SW 1271 (cell line): ENCODE measurements at regions not wholly inside any gene's neighbourhood (a gene's known extent, or its start where the extent isn't known, plus 50 kb on each side); places are given as distances from the start of the nearest gene placed in this dataset.
"Not testable (repeated sequence)": the region's sequence is repeated elsewhere in the genome, so short reads cannot be mapped to it uniquely, and the experiment has no call there.

Source experiments
- DNase-seq, 2 experiments: peaks; one replicate each; lab custom pipeline; 2025; lab: John Stamatoyannopoulos, UW

DNA sequence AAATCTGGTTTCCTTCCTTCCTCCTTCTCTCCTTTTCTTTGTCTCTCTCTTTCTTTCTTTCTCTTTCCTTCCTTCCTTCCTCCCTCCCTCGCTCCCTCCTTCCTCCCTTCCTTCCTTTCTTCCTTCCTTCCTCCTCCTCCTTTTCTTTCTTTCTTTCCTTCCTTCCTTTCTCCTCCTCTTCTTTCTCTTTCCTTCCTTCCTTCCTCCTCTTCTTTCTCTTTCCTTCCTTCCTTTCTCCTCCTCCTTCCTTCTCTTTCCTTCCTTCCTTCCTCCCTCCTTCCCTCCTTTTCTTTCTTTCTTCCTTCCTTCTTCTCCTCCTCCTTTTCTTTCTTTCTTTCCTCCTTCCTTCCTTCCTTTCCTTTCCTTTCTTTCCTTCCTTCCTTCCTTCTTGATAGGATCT, 61.2 kb downstream of the VIP start:
- no peak for DNase-seq

DNA sequence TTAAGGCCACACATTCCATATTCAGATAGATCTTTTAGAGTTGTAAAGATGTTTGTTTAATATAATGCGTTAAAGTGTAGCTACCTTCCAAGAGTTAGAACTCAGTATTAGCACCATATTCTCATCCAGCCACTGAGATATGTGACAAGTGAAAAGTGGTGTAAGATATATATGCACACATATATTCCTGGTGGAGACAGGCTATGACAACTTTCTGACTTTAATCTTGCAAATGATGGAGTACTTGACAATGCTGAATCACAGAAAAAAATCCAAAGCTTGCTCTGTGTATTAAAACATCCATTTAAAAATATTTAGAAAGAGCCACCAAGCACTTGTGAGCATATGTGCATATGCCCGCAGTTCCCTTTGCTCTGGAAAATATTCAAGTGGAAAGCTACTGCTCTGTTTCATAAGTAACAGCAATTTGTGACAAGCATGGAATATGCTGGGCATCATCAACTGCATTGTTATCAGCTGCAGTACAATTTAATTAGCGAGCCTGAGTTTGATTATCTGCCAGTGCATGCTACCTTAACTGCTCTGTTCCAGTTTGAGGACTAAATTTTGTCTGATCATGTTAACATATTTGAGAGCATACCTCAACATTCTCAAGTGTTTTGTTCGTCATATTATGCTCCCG, 64.8 kb downstream of the VIP start:
- DNase-seq, result no peak

DNA sequence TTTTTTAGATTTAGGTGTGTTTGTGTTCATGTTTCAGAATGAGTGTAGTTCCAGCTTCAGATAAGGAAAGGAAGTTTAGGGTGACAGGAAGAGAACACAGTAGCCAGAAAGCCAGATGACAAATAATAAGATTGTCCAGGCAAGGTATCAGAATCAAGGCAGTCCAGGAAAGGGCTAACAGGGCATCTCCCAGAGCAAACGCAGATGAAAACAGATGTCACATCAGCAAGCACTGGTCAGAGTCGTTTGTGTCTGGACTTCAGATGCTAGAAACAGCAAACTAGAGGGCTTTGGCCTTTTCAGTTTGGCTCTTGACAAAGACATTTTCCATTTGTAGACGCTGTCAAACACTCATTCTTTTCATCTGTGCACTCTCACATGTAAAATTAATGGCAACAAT, 65.5 kb downstream of the VIP start:
- DNase-seq, result no peak

DNA sequence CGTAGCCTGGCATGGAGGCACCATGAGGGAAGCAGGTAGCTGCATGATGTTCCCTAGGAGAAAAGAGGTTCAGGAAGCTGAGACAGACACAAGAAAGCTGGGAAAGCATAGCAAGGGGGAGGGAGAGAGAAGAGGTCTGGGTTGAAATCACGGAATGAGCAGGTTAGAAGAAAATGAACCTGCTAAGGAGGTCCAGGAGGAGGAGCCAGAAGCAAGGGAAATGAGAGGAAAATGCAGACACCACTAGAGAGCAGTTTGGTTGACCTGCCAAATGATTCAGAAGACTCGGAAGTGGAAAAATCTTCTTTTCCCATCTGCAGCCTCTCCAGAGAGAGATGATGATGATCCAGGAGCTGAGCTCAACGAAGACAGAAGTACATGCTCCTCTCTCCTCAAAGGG, 70.9 kb downstream of the VIP start:
- DNase-seq, result no peak

DNA sequence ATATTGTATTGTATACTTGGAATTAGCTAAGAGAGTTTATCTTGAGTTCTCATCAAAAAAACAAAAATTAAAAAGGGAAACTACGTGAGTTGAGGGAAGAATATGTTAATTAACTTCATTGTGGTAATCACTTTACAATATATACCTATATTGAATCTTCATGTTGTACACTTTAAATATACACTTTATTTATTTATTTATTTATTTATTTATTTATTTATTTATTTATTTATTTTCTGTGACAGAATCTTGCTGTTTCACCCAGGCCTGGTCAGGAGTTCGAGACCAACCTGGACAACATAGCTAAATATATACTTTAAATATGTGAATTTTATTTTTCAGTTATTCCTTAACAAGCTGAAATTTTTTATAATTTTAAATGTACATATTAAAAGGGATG, 74.1 kb downstream of the VIP start:
- DNase-seq, result no peak

DNA sequence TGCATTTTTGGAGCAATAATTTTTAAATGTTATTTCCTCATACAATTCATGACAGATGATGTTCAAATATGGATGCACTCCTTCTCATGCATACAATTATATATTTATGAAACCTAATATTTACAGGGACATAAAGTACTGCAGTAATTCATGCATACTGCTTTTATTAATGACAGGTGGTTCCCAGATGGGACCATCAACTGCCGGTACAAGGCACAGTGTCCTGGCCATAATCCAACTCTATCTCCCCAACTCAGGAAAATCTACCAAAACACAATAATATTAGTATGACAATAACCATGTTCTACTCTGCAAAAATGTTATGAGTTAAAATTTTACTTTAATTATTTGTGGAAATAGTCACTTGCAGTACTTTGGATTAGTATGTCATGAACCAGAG, 77.8 kb downstream of the VIP start:
- no peak for DNase-seq

DNA sequence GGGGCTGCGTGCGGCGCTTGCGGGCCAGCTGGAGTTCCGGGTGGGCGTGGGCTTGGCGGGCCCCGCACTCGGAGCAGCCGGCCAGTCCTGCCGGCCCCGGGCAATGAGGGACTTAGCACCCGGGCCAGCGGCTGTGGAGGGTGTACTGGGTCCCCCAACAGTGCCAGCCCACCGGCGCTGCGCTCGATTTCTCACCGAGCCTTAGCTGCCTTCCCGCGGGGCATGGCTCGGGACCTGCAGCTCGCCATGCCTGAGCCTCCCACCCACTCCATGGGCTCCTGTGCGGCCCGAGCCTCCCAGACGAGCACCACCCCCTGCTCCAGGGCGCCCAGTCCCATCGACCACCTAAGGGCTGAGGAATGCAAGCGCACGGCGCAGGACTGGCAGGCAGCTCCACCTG, 83.8 kb downstream of the VIP start:
- DNase-seq, result not testable (repeated sequence)

DNA sequence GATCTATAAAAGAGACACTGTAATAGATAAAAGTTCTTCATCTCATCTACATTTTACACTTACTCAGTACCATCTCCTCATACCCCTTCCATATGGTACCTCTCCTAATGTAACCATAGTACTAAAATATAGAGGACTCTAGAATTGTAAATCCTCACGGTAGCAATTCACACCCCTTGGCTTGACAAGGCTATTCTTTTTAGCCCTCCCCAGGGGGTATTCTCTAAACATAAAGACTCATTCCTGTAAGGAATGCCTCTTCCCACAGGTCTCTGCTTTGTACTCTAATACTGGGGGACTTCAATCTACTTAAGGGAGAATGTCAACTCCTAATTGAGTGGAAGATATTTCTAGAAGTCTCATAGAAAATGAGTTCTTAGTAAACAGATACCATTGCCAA, 85.9 kb downstream of the VIP start:
- no peak for DNase-seq

DNA sequence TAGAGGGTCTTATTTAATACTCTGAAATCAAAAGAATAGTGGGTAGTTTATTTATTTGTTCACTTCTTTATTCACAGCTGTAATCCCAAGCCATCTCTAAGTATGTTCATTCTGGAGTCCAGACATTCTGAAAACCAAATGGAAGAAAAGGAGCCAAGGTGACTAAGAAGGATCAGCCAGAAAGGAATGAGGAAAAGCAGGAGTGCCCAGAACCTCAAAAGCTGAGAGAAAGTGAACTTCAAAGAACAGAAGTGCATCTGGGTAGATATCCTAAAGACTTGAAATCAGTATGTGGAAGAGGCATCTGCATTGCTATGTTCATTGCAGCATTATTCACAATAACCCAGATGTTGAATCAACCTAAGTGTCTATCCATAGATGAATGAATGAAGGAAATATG, 94.8 kb downstream of the VIP start:
- no peak for DNase-seq

DNA sequence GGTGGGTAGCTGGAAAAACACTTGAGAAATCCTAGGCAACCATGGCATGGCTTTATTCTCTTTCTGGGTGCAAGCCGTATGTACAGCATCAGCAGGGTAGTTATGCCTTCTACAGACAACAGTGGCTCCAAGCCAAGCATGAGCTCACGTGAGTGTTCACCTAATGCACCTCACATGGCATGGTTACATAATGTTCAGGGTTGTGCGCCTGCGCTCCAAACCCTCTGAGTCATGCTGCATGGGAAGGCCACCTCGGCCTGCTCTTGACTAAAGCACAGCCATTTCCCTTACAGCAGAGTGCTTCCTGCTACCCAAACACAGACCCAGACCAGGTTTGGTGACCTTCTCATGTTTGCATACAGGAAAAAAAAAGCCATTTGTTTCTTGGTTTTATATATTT, 96.2 kb downstream of the VIP start:
- no peak for DNase-seq

DNA sequence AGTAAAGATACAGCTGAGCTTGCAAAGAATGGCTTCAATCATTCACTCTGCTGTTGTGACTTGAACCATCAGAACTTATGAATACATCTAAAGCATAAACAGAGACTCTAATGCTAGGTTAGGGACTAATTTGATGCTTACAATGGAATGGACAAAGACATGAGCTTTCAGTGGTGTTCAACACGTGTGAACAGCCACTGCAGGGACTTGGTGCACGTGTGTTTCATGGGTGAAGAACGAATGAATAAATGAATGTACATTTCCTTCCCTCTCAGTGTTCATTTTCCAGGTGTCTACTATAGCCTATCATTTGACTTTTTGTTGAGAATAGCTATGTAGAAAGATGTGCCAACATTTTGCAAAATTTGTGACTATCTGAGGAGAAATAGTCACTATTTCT, 98.3 kb downstream of the VIP start:
- no peak for DNase-seq

DNA sequence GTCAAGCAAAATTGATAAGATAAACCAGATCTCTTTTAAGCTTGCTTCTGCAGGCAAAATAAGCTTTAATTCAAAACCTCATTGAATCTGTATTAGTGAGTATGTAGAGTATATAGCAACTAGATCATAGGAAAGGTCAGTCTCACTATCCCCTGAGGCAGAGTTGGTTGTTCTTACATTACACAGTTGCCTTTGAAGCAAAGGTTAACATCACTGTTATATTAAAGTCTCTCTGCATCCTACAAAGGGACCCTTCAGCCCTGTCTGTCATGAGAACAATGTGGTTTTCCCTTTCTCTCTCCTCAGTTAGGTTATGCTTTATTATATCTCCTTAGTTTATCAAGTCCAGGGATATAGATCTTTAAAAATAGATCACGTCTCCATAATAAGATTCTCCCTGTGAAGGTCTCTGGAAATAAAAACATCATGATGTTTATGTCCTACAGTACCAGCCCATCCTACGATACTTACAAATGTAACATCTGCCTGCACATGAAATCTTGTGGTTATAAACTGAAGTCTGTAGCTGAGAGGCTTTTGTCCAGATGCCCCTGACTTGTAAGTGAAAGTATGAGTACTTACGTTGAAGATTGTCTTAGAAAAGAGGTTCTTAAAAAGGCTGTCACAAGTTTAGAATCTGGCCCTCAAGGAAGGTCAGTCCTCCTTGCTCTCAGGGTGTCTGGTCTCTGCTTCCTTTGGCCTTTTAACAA, 103.6 kb downstream of the VIP start:
- no peak for DNase-seq

DNA sequence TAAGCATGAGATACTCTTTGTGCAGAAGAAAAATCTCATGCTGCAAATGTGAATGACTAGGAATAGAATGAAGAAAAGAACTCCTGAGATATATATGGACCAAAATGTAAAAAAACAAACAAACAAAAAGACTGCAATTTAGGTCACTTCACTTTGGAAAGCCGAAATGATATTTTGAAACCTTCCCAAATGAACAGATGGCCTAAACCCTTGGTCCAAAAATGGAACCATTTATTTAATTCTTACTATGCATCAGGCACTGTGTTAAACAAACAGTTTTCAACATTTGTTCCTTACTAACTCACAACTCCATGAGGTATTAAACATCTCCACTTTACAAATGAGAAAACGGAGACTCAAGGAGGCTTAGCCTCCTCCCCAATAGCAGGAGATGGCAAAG, 107.5 kb downstream of the VIP start:
- no peak for DNase-seq

DNA sequence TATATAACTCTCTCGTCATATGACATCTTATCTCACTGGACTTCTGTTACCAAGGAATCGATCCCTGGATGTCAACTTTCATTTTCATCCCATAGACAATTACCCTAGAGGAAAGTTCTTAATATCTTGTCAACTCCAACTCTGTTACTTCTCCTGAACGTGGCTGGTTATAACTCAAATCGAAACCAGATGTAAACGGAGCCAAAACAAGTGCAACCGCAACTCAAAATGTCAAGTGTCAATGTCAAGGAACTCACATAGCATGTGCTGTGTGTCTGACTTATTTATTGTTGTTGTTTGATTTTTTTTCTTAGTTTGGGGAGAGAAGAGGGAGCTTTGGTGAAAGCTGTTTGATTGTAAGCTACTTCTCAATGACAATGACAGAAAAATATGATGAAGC, 108.6 kb downstream of the VIP start:
- DNase-seq, result no peak

DNA sequence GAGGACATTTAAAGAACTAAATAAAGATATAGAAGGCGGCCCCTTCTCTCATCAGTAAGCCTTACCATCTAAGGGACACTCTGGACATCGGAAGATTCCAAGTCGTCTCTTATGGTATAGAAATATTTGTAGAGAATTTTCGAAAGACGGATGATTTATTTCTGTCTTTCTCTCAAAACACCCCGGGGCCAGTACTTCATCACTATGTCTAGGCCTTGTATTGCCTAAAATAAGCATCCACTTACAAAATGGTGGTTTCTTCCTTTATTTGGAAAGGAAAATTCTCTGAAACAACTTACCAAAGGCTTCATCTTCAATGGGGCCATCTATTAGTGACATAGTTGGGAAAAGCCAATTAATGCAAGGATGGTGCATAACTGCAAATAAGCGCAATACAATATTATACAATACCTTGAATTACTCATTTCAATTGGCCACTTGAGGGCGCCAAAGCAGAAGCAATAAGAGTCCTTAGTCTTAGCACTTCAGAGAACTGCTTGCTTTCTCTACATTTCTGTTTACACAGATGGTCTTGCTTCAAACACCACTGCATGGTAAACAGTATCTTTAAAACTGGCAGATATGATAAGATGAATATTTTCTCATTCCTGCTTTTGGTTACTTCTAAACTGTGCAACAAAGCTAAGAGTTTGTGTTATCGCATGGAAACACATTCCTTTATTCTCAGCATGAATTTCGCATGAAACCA, 113.2 kb downstream of the VIP start:
- peak in 1 of 2 experiments; percentile 51 for DNase-seq

DNA sequence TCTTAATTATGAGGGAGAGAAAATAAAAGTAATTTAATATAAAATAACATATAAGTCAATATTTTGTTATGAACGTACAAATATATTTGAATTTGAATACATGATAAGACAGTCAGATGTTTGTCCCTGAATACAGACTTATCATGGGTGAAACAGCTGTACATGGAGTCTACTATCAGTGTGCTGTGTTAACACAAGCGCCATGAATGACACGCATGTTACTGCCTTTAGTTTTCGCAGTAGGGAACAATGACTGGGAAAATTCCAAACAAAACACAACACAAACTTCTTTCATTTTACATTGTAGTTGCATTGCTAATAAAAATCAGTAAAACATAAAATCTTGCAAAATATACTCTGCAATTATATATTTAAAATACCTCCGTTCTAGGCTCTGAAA, 108.6 kb downstream of the FBXO5 start:
- DNase-seq, result no peak

DNA sequence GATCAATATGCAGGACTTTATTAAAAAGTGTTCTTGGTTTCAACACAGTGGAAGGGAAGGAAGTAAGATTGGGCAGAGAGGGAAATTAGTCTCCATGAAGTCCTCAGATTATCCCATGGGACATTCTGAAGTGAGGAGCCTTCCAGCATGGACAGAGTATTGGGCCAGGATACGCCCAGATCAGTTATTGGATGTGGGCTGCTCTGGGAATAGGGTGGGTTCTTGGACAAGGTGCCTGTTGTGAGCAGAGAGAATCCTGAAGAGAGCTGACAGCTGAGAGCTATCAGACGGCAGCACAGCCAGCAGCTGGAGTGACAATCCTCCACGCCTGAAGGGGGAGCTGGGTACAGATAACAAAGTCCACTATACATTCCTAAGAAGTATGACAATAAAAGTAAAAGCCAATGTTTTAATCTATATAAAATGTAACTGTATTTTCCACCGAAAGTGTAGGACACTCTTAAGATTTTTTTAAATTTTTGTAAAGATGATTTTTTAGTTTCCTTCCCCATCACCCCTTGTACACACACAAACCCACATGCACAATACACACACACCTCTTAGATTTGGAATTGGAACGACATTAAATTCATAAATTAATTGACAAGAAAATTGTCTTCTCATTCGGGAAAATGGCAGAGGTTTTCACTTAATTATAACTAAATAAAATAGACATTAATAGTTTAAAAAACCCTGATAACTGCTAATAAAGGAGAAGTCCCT, 107.8 kb downstream of the FBXO5 start:
- DNase-seq, result no peak

DNA sequence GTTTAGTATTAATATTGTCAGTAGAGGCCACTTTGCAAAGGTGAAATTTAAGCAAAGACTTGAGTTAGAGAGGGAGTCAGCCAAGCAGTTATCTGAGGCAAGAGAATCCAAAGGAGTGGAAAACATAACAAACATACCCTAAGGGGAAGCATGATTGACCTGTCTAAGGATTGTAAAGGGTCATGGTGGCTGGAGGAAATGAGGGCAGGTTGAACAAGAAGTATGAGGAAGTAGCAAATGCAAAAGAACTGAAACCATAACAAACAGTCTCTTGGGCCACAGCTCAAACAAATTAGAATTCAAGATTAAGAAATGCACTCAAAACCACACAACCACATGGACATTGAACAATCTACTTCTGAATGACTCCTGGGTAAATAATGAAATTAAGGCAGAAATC, 103.2 kb downstream of the FBXO5 start:
- DNase-seq, result no peak

DNA sequence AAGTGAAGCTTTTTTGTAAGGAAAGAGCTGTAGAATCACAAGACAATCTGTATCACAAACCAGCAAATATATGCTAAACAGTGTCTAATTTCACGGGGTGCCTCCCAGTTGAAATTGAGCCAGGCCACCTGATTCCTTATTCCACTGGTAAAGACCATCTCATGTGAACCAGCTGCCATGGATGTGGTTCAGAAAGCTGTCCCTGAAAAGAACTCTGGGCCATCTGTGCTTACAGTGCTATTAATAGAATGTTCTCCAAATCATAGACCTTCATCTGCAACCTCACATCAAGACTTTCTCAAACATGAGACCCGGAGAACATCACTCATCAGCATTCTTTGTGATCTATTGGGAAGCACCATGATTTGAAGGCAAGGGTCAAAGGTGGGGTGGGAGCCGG, 89.7 kb downstream of the FBXO5 start:
- no peak for DNase-seq

DNA sequence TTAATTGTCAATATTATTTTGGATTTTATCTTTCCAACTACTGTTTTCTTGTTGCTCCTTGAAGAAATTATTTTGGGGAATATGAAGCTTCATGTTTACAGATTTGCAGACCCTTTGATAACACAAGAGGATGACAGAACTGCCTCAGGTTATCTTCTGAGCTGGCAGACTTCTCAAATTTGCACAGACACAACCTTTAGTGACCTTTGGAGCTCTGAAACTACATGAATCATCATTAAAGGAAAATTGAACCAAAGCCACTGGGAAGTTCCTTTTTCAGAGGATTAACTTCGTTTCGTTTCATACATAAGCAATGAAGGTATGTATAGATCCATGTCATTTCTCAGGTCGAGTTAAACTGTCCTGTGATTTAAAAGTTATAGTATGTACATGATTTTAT, 85.9 kb downstream of the FBXO5 start:
- DNase-seq, result no peak

DNA sequence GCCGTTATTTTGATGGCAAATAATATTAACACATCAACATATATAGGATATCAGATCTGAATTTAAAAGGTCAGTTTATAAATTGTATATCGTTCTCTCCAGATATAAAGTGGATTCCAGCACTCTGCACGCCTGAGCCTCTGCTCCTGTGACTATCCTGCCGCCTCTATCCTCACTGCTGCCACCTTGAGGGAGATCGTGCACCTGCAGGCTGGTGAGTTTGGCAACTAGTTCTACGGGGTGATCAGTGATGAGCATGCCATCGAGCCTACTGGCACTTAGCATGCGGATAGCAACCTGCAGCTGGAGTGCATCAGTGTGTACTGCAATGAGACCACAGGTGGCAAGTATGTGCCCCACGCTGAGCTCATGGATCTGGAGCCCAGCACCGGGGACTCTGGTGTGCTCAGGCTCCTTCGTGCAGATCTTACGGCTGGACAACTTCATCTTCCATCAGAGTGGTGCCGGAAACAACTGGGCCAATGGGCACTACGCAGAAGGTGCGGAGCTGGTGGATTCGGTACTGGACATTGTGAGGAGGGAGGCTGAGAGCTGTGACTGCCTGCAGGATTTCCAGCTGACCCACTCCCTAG, 84.9 kb downstream of the FBXO5 start:
- DNase-seq, result peak in 1 of 2 experiments; percentile 46

DNA sequence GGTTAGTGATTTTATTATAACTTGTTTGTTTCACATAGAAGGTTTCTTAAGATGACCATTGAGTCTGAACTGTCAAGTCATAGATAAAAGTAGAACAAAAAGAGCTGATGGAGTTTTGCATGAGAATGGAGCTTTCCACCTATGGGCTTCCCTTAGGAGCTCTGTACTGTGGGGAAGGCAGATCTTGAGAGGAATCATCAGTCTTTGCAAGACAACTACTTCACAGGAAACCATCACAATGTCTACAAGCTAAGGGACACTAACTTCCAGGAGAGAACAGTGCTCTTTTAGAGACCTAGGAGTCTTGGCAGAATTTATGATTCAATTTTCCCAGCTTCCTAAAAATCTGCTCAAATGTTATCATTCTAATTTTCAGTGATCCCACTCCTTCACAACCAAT, 78.2 kb downstream of the FBXO5 start:
- DNase-seq, result no peak
